ENCODE measurements at regions not wholly inside any gene's neighbourhood (a gene's known extent, or its start where the extent isn't known, plus 50 kb on each side); places are given as distances from the start of the nearest gene placed in this dataset.

DNA sequence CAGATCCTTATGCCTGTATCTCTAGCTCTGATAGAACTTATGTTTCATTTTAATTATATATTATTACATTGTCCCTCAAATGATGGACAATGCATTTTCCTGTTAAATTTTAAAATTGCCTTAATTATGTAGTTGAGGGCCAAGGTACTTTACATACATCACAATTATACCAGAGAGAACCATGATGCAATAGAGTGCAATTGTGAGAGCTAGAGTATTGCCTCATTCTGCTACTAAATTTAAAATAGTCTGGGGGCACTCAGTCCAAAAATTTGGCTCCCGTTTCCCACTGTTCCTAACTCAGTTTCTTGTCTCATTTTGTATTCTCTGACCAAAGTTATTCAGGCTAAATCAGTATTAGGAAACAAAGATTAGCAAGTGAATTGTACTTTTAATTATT, 378.5 kb upstream of the ZFP42 start:
- intact Hi-C loops (cut with DNase I) = no loop called here
- 21% methylated on average over 1 of the region's 1 CpG for WGBS (ENCODE audit: insufficient coverage, low coverage, low lambda C conversion rate, missing lambda C conversion rate)
- no peak for ATAC-seq

DNA sequence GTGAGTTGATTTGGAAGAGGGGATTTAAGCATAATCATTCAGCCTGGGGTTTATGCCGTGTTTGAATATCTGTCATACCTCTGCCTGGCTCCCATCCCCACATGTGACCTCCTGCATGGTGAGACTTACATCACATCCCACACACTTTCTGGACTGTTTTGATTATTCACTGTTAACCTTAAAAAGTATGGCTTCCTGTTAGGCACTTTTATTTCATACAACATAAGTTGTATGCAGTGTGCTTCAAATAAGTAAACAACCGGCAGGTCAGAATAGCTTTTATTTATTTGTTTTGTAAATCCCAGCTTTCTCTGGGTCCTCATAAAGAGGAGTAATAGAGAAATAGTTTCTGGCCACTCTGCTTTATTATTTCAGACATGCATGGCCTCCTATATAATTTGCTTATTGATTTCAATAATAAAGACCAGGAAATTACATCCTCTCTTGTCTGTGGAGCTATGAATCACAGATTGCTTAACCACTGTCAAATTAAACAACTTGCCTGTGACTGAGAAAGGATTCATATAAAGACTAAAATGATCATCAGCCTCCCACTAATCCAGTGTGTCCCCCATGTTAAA, 376.8 kb upstream of the ZFP42 start:
- Histone ChIP-seq H3K4me1 (no peaks in the 10 kb centered on the region), H3K27me3 (no peaks in the 10 kb centered on the region), H3K9me3 (no peaks in the 10 kb centered on the region), H3K36me3 (no peaks in the 10 kb centered on the region), H3K27ac (no peak overlapping the region), H3K4me3 (no peak overlapping the region)
- WGBS (ENCODE audit: insufficient coverage, low coverage, low lambda C conversion rate, missing lambda C conversion rate) = 61% methylated on average over 2 of the region's 2 CpGs
- intact Hi-C loops (cut with DNase I) = no loop called here
- TF ChIP-seq, protein P1, sequence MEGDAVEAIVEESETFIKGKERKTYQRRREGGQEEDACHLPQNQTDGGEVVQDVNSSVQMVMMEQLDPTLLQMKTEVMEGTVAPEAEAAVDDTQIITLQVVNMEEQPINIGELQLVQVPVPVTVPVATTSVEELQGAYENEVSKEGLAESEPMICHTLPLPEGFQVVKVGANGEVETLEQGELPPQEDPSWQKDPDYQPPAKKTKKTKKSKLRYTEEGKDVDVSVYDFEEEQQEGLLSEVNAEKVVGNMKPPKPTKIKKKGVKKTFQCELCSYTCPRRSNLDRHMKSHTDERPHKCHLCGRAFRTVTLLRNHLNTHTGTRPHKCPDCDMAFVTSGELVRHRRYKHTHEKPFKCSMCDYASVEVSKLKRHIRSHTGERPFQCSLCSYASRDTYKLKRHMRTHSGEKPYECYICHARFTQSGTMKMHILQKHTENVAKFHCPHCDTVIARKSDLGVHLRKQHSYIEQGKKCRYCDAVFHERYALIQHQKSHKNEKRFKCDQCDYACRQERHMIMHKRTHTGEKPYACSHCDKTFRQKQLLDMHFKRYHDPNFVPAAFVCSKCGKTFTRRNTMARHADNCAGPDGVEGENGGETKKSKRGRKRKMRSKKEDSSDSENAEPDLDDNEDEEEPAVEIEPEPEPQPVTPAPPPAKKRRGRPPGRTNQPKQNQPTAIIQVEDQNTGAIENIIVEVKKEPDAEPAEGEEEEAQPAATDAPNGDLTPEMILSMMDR (IDR thresholded peaks at IDR 0.05) = no peak
- TF ChIP-seq POLR2A (IDR thresholded peaks at IDR 0.05) = no peak
- DNase-seq = no peak
- no peak for ATAC-seq

More for the DNA sequence above, 378.5 kb upstream of the ZFP42 start:
- no peak for DNase-seq
- TF ChIP-seq POLR2A (IDR thresholded peaks at IDR 0.05) = no peak
- TF ChIP-seq, protein P1 (IDR thresholded peaks at IDR 0.05) = no peak
- Histone ChIP-seq H3K4me3 (no peak overlapping the region), H3K9me3 (no peaks in the 10 kb centered on the region), H3K27ac (no peak overlapping the region), H3K27me3 (no peaks in the 10 kb centered on the region), H3K36me3 (no peaks in the 10 kb centered on the region), H3K4me1 (no peaks in the 10 kb centered on the region)

DNA sequence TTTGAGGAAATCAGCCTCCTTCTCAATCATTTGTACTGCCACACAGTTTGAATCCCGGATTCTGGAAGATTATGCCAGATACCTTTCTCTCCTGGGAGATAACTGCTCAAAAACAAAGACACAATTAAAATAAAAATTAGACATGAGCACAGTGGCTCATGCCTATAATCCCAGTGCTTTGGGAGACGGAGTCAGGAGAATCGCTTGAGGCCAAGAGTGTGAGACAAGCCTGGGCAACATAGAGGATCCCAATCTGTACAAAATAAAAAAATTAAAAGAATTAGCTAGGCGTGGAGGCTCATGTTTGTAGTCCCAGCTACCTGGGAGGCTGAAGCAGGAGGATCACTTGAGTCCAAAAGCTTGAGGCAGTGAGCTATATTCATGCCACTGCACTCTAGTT, 376.3 kb upstream of the ZFP42 start:
- H3K4me3 ChIP-seq = no peak overlapping the region
- H3K27ac ChIP-seq = no peak overlapping the region
- intact Hi-C loops (cut with DNase I) = no loop called here
- DNase-seq (no peak), ATAC-seq (no peak)
- WGBS (ENCODE audit: insufficient coverage, low coverage, low lambda C conversion rate, missing lambda C conversion rate) = 42% methylated on average over 4 of the region's 4 CpGs
- H3K36me3 ChIP-seq = no peaks in the 10 kb centered on the region
- no peaks in the 10 kb centered on the region for H3K27me3 ChIP-seq
- TF ChIP-seq, protein P1 (IDR thresholded peaks at IDR 0.05) = no peak
- TF ChIP-seq POLR2A (IDR thresholded peaks at IDR 0.05) = no peak
- no peaks in the 10 kb centered on the region for H3K9me3 ChIP-seq
- H3K4me1 ChIP-seq = no peaks in the 10 kb centered on the region

DNA sequence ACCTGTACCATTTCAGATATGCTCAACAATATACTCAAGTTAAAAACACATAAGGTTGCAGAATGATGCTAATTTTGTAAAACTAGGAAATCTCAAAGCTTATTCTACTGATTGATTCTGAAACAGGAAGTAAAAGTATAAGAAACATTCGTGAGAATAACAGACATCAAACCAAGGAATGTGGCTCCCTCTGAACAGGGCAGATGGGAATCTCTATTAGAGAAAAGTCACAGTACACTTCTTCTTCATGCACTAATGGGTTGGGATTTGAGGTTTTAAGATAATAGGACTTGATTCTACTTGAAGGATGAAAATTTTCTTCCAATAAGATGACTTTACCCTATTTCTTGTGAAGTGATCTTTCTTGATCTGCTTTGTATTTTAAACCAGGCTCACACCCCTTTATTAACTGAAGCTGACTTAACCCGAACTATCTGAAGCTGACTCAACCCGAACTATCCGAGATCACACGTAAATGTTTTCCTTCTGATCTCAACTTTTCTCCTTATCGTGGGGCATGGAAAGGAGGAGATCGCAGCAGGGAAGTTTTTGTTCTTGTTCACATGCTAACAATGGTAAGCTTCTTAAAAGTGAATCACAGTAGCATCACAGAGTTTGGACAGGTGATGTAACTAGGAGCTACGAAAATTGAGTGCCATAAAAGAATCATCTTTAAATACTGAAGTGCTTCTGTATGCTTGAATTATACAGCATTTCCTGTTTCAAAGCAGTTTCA, 363.1 kb upstream of the ZFP42 start:
- Histone ChIP-seq H3K9me3 (no peaks in the 10 kb centered on the region), H3K27ac (no peak overlapping the region), H3K27me3 (no peaks in the 10 kb centered on the region), H3K36me3 (no peaks in the 10 kb centered on the region), H3K4me1 (no peaks in the 10 kb centered on the region), H3K4me3 (no peak overlapping the region)
- no peak for ATAC-seq
- WGBS (ENCODE audit: insufficient coverage, low coverage, low lambda C conversion rate, missing lambda C conversion rate) = 38% methylated on average over 8 of the region's 8 CpGs
- no peak for TF ChIP-seq POLR2A (IDR thresholded peaks at IDR 0.05)
- TF ChIP-seq, protein P1 (IDR thresholded peaks at IDR 0.05) = no peak
- DNase-seq = no peak
- intact Hi-C loops (cut with DNase I) = no loop called here
